ENCODE measurements at regions not wholly inside any gene's neighbourhood (a gene's known extent, or its start where the extent isn't known, plus 50 kb on each side); places are given as distances from the start of the nearest gene placed in this dataset.

DNA sequence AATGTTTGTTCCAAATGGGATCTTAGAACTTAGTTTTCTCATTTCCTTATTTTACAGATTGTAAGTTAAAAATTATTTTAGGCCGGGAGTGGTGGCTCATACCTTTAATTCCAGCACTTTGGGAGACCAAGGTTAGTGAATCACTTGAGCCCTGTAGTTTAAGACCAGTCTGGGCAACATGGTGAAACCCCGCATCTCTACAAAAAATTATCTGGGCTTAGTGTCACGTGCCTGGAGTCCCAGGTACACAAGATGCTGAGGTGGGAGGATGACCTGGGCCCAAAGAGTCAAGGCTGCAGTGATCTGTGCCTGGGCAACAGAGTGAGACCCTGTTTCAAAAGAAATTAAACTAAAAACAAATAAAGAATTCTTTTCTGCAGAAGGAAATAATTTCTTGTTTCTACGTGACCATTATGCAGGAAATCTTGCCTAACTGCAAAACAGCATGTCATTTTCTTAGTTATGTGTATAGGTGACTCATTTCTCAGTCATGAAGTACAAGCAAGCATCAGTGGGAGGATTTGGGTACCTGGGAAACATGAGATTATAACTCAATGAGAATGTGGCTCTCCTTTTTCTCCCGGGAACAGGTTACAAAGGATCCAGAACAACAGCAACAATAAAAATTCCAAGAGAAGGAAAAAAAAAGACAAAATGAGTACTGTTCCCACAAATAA, 375.1 kb upstream of the ST8SIA4 start:
- no peak overlapping the region for H3K27ac ChIP-seq
- no peak for TF ChIP-seq CTCF (conservative IDR thresholded peaks at IDR 0.05)

DNA sequence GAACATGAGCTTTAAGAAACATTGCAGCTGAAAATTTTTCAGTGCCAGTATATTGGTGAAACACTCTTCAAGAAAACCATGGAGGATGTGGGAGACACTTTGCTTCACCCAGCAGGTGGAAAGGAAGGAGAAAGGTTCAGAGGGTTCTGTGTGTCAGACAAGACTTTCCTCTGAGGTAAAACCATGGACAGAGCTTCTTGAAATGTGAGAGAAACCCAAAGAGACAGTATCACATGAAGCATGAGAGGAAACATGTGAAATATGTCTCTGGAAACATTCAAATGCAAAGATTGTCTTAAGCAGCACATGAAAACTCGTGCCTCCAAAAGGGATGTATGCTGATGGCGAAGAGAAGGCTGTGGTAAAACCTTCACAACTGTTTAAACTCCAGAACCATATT, 368.9 kb upstream of the ST8SIA4 start:
- H3K27ac ChIP-seq, result no peak overlapping the region
- TF ChIP-seq CTCF (conservative IDR thresholded peaks at IDR 0.05), result no peak

- H3K27ac ChIP-seq, result no peak overlapping the region
- TF ChIP-seq CTCF (conservative IDR thresholded peaks at IDR 0.05), result no peak
Observed at GRCh38 chr5:101271416-101271815, 368.3 kb upstream of the ST8SIA4 start.

- no peak for TF ChIP-seq CTCF (conservative IDR thresholded peaks at IDR 0.05)
- H3K27ac ChIP-seq, result no peak overlapping the region
Observed at GRCh38 chr5:101260857-101261256, 357.8 kb upstream of the ST8SIA4 start.

- TF ChIP-seq CTCF (conservative IDR thresholded peaks at IDR 0.05), result no peak
- H3K27ac ChIP-seq, result no peak overlapping the region
Observed at GRCh38 chr5:101253096-101253495, 350.0 kb upstream of the ST8SIA4 start.

GRCh38 chr5:101244621-101245020, 341.5 kb upstream of the ST8SIA4 start:
- TF ChIP-seq CTCF (conservative IDR thresholded peaks at IDR 0.05), result no peak
- no peak overlapping the region for H3K27ac ChIP-seq

- TF ChIP-seq CTCF (conservative IDR thresholded peaks at IDR 0.05), result no peak
- no peak overlapping the region for H3K27ac ChIP-seq
Observed at GRCh38 chr5:101212942-101213514, 309.9 kb upstream of the ST8SIA4 start.

Data from VCaP (cell line).